A549 (cell line): ENCODE measurements at regions not wholly inside any gene's neighbourhood (a gene's known extent, or its start where the extent isn't known, plus 50 kb on each side); places are given as distances from the start of the nearest gene placed in this dataset.

Experiments
- ATAC-seq, 2 experiments: fragments of 200-7000 bp in 1 of 2; fragments of >200 bp in 1 of 2; cut with Nextera tagmentation in 1 of 2; cut with Tn5 transposase in 1 of 2; 3 replicates each; pipeline versions ENCODE4 v1.8.0 to v1.9.1; 2018 to 2020; ENCODE audit warnings: mild to moderate bottlenecking in 1 of 2, moderate library complexity in 1 of 2
- CTCF ChIA-PET: fragments of 300-600 bp; sonication (Branson Sonifier 250); formaldehyde crosslinking; extraction: SDS; loops from one replicate; lab custom pipeline; 2021; ENCODE audit warnings: antibody characterized with exemption, inconsistent platforms; lab: Yijun Ruan, JAX
- POLR2A ChIA-PET: fragments of 350-600 bp; formaldehyde crosslinking; extraction: SDS; loops from one replicate; lab custom pipeline; 2021; ENCODE audit warnings: antibody characterized with exemption, inconsistent platforms; lab: Yijun Ruan, JAX
- DNase-seq, 2 experiments: peaks; one replicate each; pipeline versions ENCODE4 v3.0.0 to v3.0.0-alpha.2; 2011 to 2016; ENCODE audit warnings: low read depth in 1 of 2, low spot score in 1 of 2
- FAIRE-seq: peaks from 2 replicates; lab custom pipeline; 2011; peaks lifted over from hg19 to GRCh38; lab: Jason Lieb, UNC
- H3K27ac ChIP-seq, 2 experiments: fragments of >200 bp; sonication (Bioruptor Twin); formaldehyde crosslinking; 3 replicates each; pipeline ENCODE4 v1.5.1; 2016 to 2017
- H3K4me1 ChIP-seq: fragments of >200 bp; sonication (Bioruptor Twin); formaldehyde crosslinking; 3 replicates; pipeline ENCODE4 v1.6.1; 2016
- H3K4me2 ChIP-seq: fragments of >200 bp; sonication (Bioruptor Twin); formaldehyde crosslinking; 3 replicates; pipeline ENCODE4 v1.6.1; 2016
- H3K4me3 ChIP-seq: fragments of >200 bp; sonication (Bioruptor Twin); formaldehyde crosslinking; 3 replicates; pipeline ENCODE4 v1.5.1; 2016
- H3K9me3 ChIP-seq: fragments of >200 bp; sonication (Bioruptor Twin); formaldehyde crosslinking; 3 replicates; pipeline ENCODE4 v1.6.1; 2016
- BHLHE40 ChIP-seq: IDR thresholded peaks from 2 replicates; pipeline ENCODE4 v1.6.1; 2012; ENCODE audit warnings: low read depth, low read length, inconsistent platforms
- CBX2 ChIP-seq: fragments of 200-600 bp; sonication (generic); IDR thresholded peaks from 2 replicates; pipeline ENCODE4 v1.6.1; 2016; ENCODE audit warnings: low read depth, mild to moderate bottlenecking, borderline replicate concordance
- CBX8 ChIP-seq: fragments of 200-600 bp; sonication (generic); IDR thresholded peaks from 2 replicates; pipeline ENCODE4 v1.6.1; 2016
- CEBPB ChIP-seq, 2 experiments: fragments of >200 bp in 1 of 2; sonication (Bioruptor Twin) in 1 of 2; formaldehyde crosslinking in 1 of 2; IDR thresholded peaks; 2 replicates each; pipeline ENCODE4 v1.6.1; 2012 to 2016
- CHD2 ChIP-seq: fragments of 150-350 bp; IDR thresholded peaks from 2 replicates; pipeline ENCODE4 v1.6.1; 2014; ENCODE audit warnings: low read length; ENCODE audit not compliant: partially characterized antibody
- ESRRA ChIP-seq: fragments of 150-350 bp; IDR thresholded peaks from 2 replicates; pipeline ENCODE4 v1.6.1; 2014; ENCODE audit warnings: mild to moderate bottlenecking, low read length, borderline replicate concordance
- FOSB ChIP-seq: fragments of 250-450 bp; sonication (Bioruptor Pico); IDR thresholded peaks from 2 replicates; pipeline ENCODE4 v1.5.0; 2020; ENCODE audit warnings: mild to moderate bottlenecking, moderate library complexity
- FOXS1 ChIP-seq: fragments of 250-450 bp; sonication (Bioruptor Pico); IDR thresholded peaks from 2 replicates; pipeline ENCODE4 v1.5.0; 2020; ENCODE audit warnings: mild to moderate bottlenecking, moderate library complexity
- HDAC2 ChIP-seq: fragments of 200-600 bp; sonication (generic); IDR thresholded peaks from 2 replicates; pipeline ENCODE4 v1.6.1; 2016
- JUNB ChIP-seq: fragments of >200 bp; sonication (Bioruptor Twin); formaldehyde crosslinking; IDR thresholded peaks from 2 replicates; pipeline ENCODE4 v1.6.1; 2016
- KDM5A ChIP-seq: fragments of 200-600 bp; sonication (generic); IDR thresholded peaks from 2 replicates; pipeline ENCODE4 v1.6.1; 2016; ENCODE audit warnings: antibody characterized with exemption, mild to moderate bottlenecking
- MAFK ChIP-seq: fragments of 450-650 bp; IDR thresholded peaks from 2 replicates; pipeline ENCODE4 v1.6.1; 2014; ENCODE audit not compliant: partially characterized antibody
- MYC ChIP-seq: IDR thresholded peaks from 2 replicates; pipeline ENCODE4 v1.6.1; 2012; ENCODE audit warnings: mild to moderate bottlenecking, inconsistent platforms, low read length, improper control_type of control experiment, borderline replicate concordance
- PHF8 ChIP-seq: fragments of 200-600 bp; sonication (generic); IDR thresholded peaks from 2 replicates; pipeline ENCODE4 v1.6.1; 2016; ENCODE audit warnings: low read depth, mild to moderate bottlenecking, antibody characterized with exemption, moderate library complexity, borderline replicate concordance
- POLR2A ChIP-seq: IDR thresholded peaks from 2 replicates; pipeline ENCODE4 v1.6.1; 2012; ENCODE audit warnings: mild to moderate bottlenecking, low read length
- RCOR1 ChIP-seq: fragments of 150-350 bp; IDR thresholded peaks from 2 replicates; pipeline ENCODE4 v1.6.1; 2014; ENCODE audit warnings: antibody characterized with exemption, low read length, low read depth
- RNF2 ChIP-seq: fragments of 200-600 bp; sonication (generic); IDR thresholded peaks from 2 replicates; pipeline ENCODE4 v1.6.1; 2016; ENCODE audit warnings: low read depth, mild to moderate bottlenecking, antibody characterized with exemption, moderate library complexity, borderline replicate concordance
- SREBF2 ChIP-seq: fragments of 450-650 bp; IDR thresholded peaks from 2 replicates; pipeline ENCODE4 v1.6.1; 2014; ENCODE audit warnings: mild to moderate bottlenecking, moderate library complexity
- TP53 ChIP-seq: fragments of 250-450 bp; sonication (Bioruptor Pico); IDR thresholded peaks from 2 replicates; pipeline ENCODE4 v1.5.0; 2021; ENCODE audit warnings: mild to moderate bottlenecking, moderate library complexity
- ZFP36 ChIP-seq: fragments of 450-650 bp; IDR thresholded peaks from 2 replicates; pipeline ENCODE4 v1.6.1; 2014; ENCODE audit warnings: borderline replicate concordance; ENCODE audit not compliant: partially characterized antibody
- WGBS: methylation state at CpG from one replicate; pipeline ENCODE4 v1.1.6; 2017; ENCODE audit errors: missing lambda C conversion rate; 5-methylcytosine and 5-hydroxymethylcytosine counted together
- TF ChIP-seq, protein P1 (sequence below): fragments of 150-350 bp; IDR thresholded peaks from 2 replicates; pipeline ENCODE4 v1.6.1; 2014; ENCODE audit warnings: low read depth, mild to moderate bottlenecking, low read length
- TF ChIP-seq, protein P2 (sequence below): fragments of 200-600 bp; sonication (generic); IDR thresholded peaks from 2 replicates; pipeline ENCODE4 v1.6.1; 2016; ENCODE audit warnings: antibody characterized with exemption, mild to moderate bottlenecking, moderate library complexity
- TF ChIP-seq, protein P3 (sequence below): IDR thresholded peaks from 2 replicates; pipeline ENCODE4 v1.6.1; 2012

DNA sequence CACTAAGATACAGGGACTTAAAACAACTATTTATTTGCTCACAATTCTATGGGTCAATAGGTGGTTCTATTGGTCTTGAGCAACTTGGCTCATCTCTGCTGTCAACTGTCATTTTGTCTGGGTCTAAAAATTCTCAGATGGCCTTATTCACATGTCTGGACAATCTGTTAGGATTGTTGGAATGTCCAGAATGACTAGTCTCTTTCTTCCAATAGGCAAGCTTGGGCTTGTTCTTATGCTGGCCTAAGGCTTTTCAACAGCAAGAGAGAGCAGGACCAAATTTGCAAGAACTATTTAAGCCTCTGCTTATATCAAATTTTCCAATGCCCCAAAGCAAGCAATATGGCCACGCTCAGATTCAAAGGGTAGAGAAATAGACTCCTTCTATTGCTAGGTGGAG lies 240.9 kb downstream of the KIF2B start:
- FAIRE-seq (no peak), ATAC-seq (no peak)
- POLR2A ChIA-PET = no interaction called here

DNA sequence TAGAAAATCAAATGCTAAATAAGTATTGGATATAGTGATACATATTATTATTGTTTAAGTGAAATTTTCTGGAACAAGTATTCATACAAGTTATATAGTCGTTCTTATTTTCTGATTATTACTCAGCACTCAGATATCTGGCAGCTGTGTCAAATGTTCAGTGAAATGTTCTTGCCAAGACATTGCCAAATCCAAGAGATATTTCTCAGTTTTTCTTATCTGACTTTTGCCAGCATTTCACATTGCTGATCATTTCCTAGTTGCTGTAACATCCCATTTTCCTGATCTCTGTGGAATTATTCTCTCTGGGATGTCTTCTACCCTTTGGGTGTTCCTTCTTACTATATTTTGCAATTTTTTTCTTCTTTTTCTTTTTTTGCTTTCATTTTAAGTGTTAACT lies 262.3 kb downstream of the KIF2B start:
- no peak overlapping the region for H3K4me2 ChIP-seq
- H3K9me3 ChIP-seq = peaks cover 14% of the 10 kb centered on the region
- TF ChIP-seq RNF2 (no peak), ESRRA (no peak), POLR2A (no peak), MAFK (no peak), HDAC2 (no peak), JUNB (no peak), RCOR1 (no peak), SREBF2 (no peak)
- TF ChIP-seq, all 56 proteins: peak for 0
- FAIRE-seq (no peak), ATAC-seq (no peak), DNase-seq (no peak)
- POLR2A ChIA-PET = no interaction called here
- WGBS = 0% methylated on average over 1 of the region's 1 CpG
- Histone ChIP-seq H3K4me3 (no peak overlapping the region), H3K4me1 (no peaks in the 10 kb centered on the region), H3K27ac (no peak overlapping the region)
- CTCF ChIA-PET = no interaction called here

More for the DNA sequence above, 240.9 kb downstream of the KIF2B start:
- 0 out of 3 replicates have a peak, but pooled peaks cover 5% of the 10 kb centered on the region for H3K9me3 ChIP-seq
- no peak overlapping the region for H3K4me3 ChIP-seq
- no peak overlapping the region for H3K4me2 ChIP-seq
- no peak for TF ChIP-seq JUNB
- no peak for TF ChIP-seq CBX2
- TF ChIP-seq ZFP36 = no peak
- TF ChIP-seq PHF8 = no peak
- no peak for TF ChIP-seq POLR2A
- TF ChIP-seq CBX8 = no peak
- TF ChIP-seq, protein P1, sequence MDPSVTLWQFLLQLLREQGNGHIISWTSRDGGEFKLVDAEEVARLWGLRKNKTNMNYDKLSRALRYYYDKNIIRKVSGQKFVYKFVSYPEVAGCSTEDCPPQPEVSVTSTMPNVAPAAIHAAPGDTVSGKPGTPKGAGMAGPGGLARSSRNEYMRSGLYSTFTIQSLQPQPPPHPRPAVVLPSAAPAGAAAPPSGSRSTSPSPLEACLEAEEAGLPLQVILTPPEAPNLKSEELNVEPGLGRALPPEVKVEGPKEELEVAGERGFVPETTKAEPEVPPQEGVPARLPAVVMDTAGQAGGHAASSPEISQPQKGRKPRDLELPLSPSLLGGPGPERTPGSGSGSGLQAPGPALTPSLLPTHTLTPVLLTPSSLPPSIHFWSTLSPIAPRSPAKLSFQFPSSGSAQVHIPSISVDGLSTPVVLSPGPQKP = no peak
- TF ChIP-seq, protein P2, sequence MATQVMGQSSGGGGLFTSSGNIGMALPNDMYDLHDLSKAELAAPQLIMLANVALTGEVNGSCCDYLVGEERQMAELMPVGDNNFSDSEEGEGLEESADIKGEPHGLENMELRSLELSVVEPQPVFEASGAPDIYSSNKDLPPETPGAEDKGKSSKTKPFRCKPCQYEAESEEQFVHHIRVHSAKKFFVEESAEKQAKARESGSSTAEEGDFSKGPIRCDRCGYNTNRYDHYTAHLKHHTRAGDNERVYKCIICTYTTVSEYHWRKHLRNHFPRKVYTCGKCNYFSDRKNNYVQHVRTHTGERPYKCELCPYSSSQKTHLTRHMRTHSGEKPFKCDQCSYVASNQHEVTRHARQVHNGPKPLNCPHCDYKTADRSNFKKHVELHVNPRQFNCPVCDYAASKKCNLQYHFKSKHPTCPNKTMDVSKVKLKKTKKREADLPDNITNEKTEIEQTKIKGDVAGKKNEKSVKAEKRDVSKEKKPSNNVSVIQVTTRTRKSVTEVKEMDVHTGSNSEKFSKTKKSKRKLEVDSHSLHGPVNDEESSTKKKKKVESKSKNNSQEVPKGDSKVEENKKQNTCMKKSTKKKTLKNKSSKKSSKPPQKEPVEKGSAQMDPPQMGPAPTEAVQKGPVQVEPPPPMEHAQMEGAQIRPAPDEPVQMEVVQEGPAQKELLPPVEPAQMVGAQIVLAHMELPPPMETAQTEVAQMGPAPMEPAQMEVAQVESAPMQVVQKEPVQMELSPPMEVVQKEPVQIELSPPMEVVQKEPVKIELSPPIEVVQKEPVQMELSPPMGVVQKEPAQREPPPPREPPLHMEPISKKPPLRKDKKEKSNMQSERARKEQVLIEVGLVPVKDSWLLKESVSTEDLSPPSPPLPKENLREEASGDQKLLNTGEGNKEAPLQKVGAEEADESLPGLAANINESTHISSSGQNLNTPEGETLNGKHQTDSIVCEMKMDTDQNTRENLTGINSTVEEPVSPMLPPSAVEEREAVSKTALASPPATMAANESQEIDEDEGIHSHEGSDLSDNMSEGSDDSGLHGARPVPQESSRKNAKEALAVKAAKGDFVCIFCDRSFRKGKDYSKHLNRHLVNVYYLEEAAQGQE = no peak
- TF ChIP-seq KDM5A = no peak
- TF ChIP-seq TP53 = no peak
- TF ChIP-seq BHLHE40 = no peak
- TF ChIP-seq, protein P3, sequence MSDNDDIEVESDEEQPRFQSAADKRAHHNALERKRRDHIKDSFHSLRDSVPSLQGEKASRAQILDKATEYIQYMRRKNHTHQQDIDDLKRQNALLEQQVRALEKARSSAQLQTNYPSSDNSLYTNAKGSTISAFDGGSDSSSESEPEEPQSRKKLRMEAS = no peak
- no peak for TF ChIP-seq CHD2
- TF ChIP-seq MAFK = no peak
- no peak for TF ChIP-seq MYC
- TF ChIP-seq FOSB (CRISPR knock-in tag) = no peak
- no peak for TF ChIP-seq FOXS1 (CRISPR knock-in tag)
- TF ChIP-seq CEBPB (IDR thresholded peaks at IDR 0.05) = no peak
- WGBS = 3% methylated on average over 1 of the region's 1 CpG
- no peak for DNase-seq
- no peak overlapping the region for H3K27ac ChIP-seq
- CTCF ChIA-PET = no interaction called here
- no peaks in the 10 kb centered on the region for H3K4me1 ChIP-seq
